IMR-90 (cell line): ENCODE measurements at regions not wholly inside any gene's neighbourhood (a gene's known extent, or its start where the extent isn't known, plus 50 kb on each side); places are given as distances from the start of the nearest gene placed in this dataset.

ENCODE experiments used
- ATAC-seq: fragments of 200-7000 bp; cut with Tn5 transposase; 2 replicates; pipeline ENCODE4 v1.9.1; 2020; ENCODE audit warnings: low read depth, mild to moderate bottlenecking, moderate library complexity
- BruUV-seq: library from RNA; stranded (reverse); fragments of 400-500 nt; replicated peaks from 2 replicates; lab custom pipeline; 2021; lab: Mats Ljungman, UMichigan
- CTCF ChIA-PET: fragments of 300-600 bp; formaldehyde crosslinking; extraction: SDS; loops from one replicate; lab custom pipeline; 2021; ENCODE audit warnings: antibody characterized with exemption; lab: Yijun Ruan, JAX
- POLR2A ChIA-PET: fragments of 300-600 bp; sonication (Branson Sonifier 250); formaldehyde crosslinking; loops from one replicate; lab custom pipeline; 2022; ENCODE audit warnings: antibody characterized with exemption; ENCODE audit not compliant: unreplicated experiment; lab: Charles Lee
- DNase-seq: peaks from one replicate; pipeline ENCODE4 v3.0.0; 2013
- H2AFZ ChIP-seq: replicated peaks from 2 replicates; pipeline ENCODE3; 2013; ENCODE audit warnings: low read length, mild to moderate bottlenecking; ENCODE audit not compliant: poor library complexity
- H2AK5ac ChIP-seq: 2 replicates; pipeline ENCODE4 v1.6.1; 2013; ENCODE audit warnings: low read depth, low read length, inconsistent platforms
- H2AK9ac ChIP-seq: replicated peaks from 2 replicates; pipeline ENCODE3; 2013; ENCODE audit warnings: mild to moderate bottlenecking, low read depth, low read length, moderate library complexity; ENCODE audit not compliant: poor library complexity
- H2BK120ac ChIP-seq: 2 replicates; pipeline ENCODE4 v1.6.1; 2013; ENCODE audit warnings: low read depth, low read length, inconsistent platforms
- H2BK15ac ChIP-seq: 3 replicates; pipeline ENCODE4 v1.6.1; 2013; ENCODE audit warnings: low read depth, low read length, inconsistent platforms
- H2BK20ac ChIP-seq: 2 replicates; pipeline ENCODE4 v1.6.1; 2013; ENCODE audit warnings: low read depth, mild to moderate bottlenecking, inconsistent platforms, low read length, moderate library complexity
- H2BK5ac ChIP-seq: 2 replicates; pipeline ENCODE4 v1.6.1; 2013; ENCODE audit warnings: mild to moderate bottlenecking, low read depth, low read length, inconsistent platforms; ENCODE audit not compliant: poor library complexity, severe bottlenecking
- H3K14ac ChIP-seq: replicated peaks from 2 replicates; pipeline ENCODE4 v1.6.1; 2013; ENCODE audit warnings: low read depth, low read length, inconsistent platforms
- H3K18ac ChIP-seq: 2 replicates; pipeline ENCODE4 v1.6.1; 2013; ENCODE audit warnings: low read depth, low read length, control low read depth
- H3K23ac ChIP-seq: 2 replicates; pipeline ENCODE4 v1.6.1; 2013; ENCODE audit warnings: low read depth, low read length, inconsistent platforms
- H3K27ac ChIP-seq: 2 replicates; pipeline ENCODE4 v1.5.1; 2013; ENCODE audit warnings: mild to moderate bottlenecking, control low read depth, low read length; ENCODE audit not compliant: insufficient read depth
- H3K27me3 ChIP-seq: 2 replicates; pipeline ENCODE4 v1.6.1; 2013; ENCODE audit warnings: low read length; ENCODE audit not compliant: control insufficient read depth, insufficient read depth
- H3K36me3 ChIP-seq: 2 replicates; pipeline ENCODE4 v1.6.1; 2013; ENCODE audit warnings: low read length, mixed read lengths; ENCODE audit not compliant: control insufficient read depth, insufficient read depth
- H3K4ac ChIP-seq: 2 replicates; pipeline ENCODE4 v1.6.1; 2013; ENCODE audit warnings: low read depth, low read length, inconsistent platforms
- H3K4me1 ChIP-seq: 2 replicates; pipeline ENCODE4 v1.6.1; 2013; ENCODE audit warnings: low read length, mixed read lengths; ENCODE audit not compliant: control insufficient read depth, insufficient read depth
- H3K4me2 ChIP-seq: 2 replicates; pipeline ENCODE4 v1.6.1; 2013; ENCODE audit warnings: low read depth, mild to moderate bottlenecking, control low read depth, low read length, moderate library complexity
- H3K4me3 ChIP-seq: 2 replicates; pipeline ENCODE4 v1.5.1; 2013; ENCODE audit warnings: low read depth, mild to moderate bottlenecking, control low read depth, low read length, moderate library complexity; ENCODE audit not compliant: insufficient read depth
- H3K56ac ChIP-seq: 2 replicates; pipeline ENCODE4 v1.6.1; 2013; ENCODE audit warnings: low read length, inconsistent platforms; ENCODE audit not compliant: insufficient read depth; ENCODE audit errors: extremely low read depth
- H3K79me1 ChIP-seq, 2 experiments: 2 replicates each; pipeline ENCODE4 v1.6.1; 2013; ENCODE audit warnings: low read length in 2 of 2, inconsistent platforms in 1 of 2, low read depth in 1 of 2
- H3K9ac ChIP-seq: 2 replicates; pipeline ENCODE4 v1.6.1; 2013; ENCODE audit warnings: low read depth, low read length, control low read depth
- H3K9me1 ChIP-seq: 2 replicates; pipeline ENCODE4 v1.6.1; 2013; ENCODE audit warnings: low read length, inconsistent platforms; ENCODE audit not compliant: insufficient read depth
- H3K9me3 ChIP-seq: 2 replicates; pipeline ENCODE4 v1.6.1; 2013; ENCODE audit warnings: low read length; ENCODE audit not compliant: control insufficient read depth, insufficient read depth
- H4K20me1 ChIP-seq: 2 replicates; pipeline ENCODE4 v1.6.1; 2013; ENCODE audit warnings: low read length, inconsistent platforms; ENCODE audit not compliant: insufficient read depth
- H4K5ac ChIP-seq: 2 replicates; pipeline ENCODE4 v1.6.1; 2013; ENCODE audit warnings: mild to moderate bottlenecking, low read depth, low read length, control low read depth
- H4K8ac ChIP-seq, 2 experiments: 2 replicates each; pipeline ENCODE4 v1.6.1; 2013; ENCODE audit warnings: low read depth in 2 of 2, low read length in 2 of 2, control low read depth in 1 of 2, inconsistent platforms in 1 of 2
- H4K91ac ChIP-seq: 2 replicates; pipeline ENCODE4 v1.6.1; 2013; ENCODE audit warnings: low read depth, low read length, inconsistent platforms; ENCODE audit not compliant: insufficient read depth
- FOS ChIP-seq: fragments of 150-350 bp; IDR thresholded peaks from 2 replicates; pipeline ENCODE4 v1.6.1; 2016; ENCODE audit warnings: low read depth, low read length
- MAFK ChIP-seq: IDR thresholded peaks from 2 replicates; pipeline ENCODE4 v1.6.1; 2012; ENCODE audit warnings: low read depth, low read length, improper control_type of control experiment
- RFX5 ChIP-seq: IDR thresholded peaks from 2 replicates; pipeline ENCODE4 v1.8.0; 2012; ENCODE audit warnings: low read depth, mild to moderate bottlenecking, low read length, moderate library complexity
- WGBS, 2 experiments: methylation state at CpG; one replicate each; pipeline versions ENCODE4 v1.1.5 to v1.1.7; 2013; ENCODE audit warnings: missing lambda C conversion rate in 2 of 2; ENCODE audit not compliant: insufficient read length in 1 of 2; ENCODE audit errors: extremely low coverage in 2 of 2; 5-methylcytosine and 5-hydroxymethylcytosine counted together
- dilution Hi-C: fragments of 300-500 bp; cut with HindIII; formaldehyde crosslinking; loops from one replicate; pipeline ENCODE4 v1.14.3; 2018; ENCODE audit warnings: low sequenced_read_pairs; ENCODE audit not compliant: unreplicated experiment
- in situ Hi-C: fragments of 300-500 bp; cut with MboI; formaldehyde crosslinking; loops from 3 replicates; pipeline ENCODE4 v1.14.3; 2019; ENCODE audit warnings: low sequenced_read_pairs, inconsistent platforms, mixed read lengths
- intact Hi-C: fragments of 100-400 bp; cut with micrococcal nuclease; formaldehyde crosslinking; loops from 2 replicates; pipeline ENCODE4 v1.10.0; 2022

- Histone ChIP-seq H3K23ac (no peak overlapping the region), H2AK5ac (no peak overlapping the region), H3K9me3 (no peaks in the 10 kb centered on the region), H3K27ac (no peak overlapping the region), H4K20me1 (no peaks in the 10 kb centered on the region), H2BK5ac (no peak overlapping the region), H3K4me2 (no peak overlapping the region), H2BK120ac (no peak overlapping the region), H2BK20ac (no peak overlapping the region), H2BK15ac (no peak overlapping the region), H3K27me3 (no peaks in the 10 kb centered on the region), H3K9me1 (no peaks in the 10 kb centered on the region), H3K18ac (no peak overlapping the region), H2AK9ac (no peak overlapping the region), H3K36me3 (no peaks in the 10 kb centered on the region), H3K4me3 (no peak overlapping the region), H3K79me1 (no peaks in the 10 kb centered on the region), H4K5ac (no peak overlapping the region), H3K4me1 (peaks cover 5% of the 10 kb centered on the region; the same call in 1 of the 2 replicates), H4K8ac (no peak overlapping the region), H3K14ac (no peak overlapping the region), H2AFZ (no peak overlapping the region), H3K4ac (no peak overlapping the region), H3K9ac (no peak overlapping the region), H4K91ac (no peak overlapping the region), H3K56ac (no peak overlapping the region)
- dilution Hi-C loops (no loop called here), in situ Hi-C loops (no loop called here), intact Hi-C loops (no loop called here)
- POLR2A ChIA-PET, result no interaction called here
- no TSS peak for BruUV-seq
- TF ChIP-seq RFX5 (0 out of 2 replicates have a peak, but pooled peaks have one; percentile 27), FOS (no peak), MAFK (no peak)
- no CpG with 5 or more reads among the region's 2 CpGs for WGBS, 2 experiments
- CTCF ChIA-PET, result interaction anchor here (0.6 kb wide), 1 partner anchor 915 kb away, joined by 3 read pairs; no protein-coding TSS in a partner anchor
- peak; percentile 72 for DNase-seq
- ATAC-seq, result peak; percentile 82
These were observed 115.0 kb upstream of the LHCGR start for GRCh38 chr2:48870503-48870902.
